NCI-H82 treated with DMSO at 0.1 percent for 48 hours (cell line): ENCODE measurements at regions not wholly inside any gene's neighbourhood (a gene's known extent, or its start where the extent isn't known, plus 50 kb on each side); places are given as distances from the start of the nearest gene placed in this dataset.
"Not testable (repeated sequence)": the region's sequence is repeated elsewhere in the genome, so short reads cannot be mapped to it uniquely, and the experiment has no call there.

Source experiments
- DNase-seq: peaks from one replicate; lab custom pipeline; 2025; ENCODE audit not compliant: unreplicated experiment; lab: John Stamatoyannopoulos, UW

DNA sequence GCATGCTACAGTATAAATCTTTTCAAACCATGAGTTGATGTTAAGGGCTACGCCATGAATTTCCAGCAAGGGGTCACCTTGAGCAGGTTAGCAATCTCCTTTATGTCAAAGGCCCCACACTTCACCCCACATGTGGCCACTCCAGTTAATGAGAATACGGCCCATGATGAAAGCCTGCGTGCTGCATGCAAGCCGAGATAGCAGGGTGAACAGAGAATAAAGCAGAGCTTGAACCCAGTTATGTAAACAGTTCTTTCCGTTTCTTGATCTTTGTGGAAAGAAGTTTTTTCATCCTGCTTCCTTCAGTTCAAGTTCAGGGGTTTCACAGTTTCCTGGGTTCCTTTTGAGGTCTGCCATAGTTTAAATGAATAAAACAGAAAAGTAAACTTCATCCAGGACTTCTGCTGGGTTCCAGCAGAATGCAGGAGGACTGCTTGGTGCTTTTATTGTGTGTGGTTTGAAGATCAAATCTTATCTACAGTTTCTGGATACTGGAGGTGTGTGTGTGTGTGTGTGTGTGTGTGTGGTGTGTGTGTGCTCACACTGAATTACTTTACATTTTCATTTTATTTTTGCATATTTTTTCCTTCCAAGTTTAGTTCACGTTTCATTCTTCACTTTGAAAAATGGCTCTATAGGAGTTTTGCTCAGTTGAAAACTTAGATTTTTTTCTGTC is 87.1 kb downstream of the HMHB1 start:
- no peak for DNase-seq

DNA sequence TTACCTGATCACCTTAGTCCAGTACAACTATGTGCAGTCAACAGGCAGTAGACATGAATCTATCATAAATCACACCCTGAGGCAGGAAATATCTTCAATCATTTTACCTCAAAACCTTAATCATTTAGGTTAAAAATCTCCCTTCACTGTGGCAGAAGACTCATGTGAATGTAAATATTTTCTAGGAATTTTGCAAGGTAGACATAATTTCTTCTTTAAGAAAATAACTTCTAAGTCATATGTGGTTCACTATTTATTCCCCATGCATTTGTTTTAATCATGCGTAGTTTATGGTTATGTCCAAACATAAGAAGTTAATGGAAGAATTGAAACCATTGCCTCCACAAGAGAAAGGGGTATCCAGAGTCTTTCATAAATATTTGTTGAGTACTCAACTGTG is 97.0 kb downstream of the HMHB1 start:
- no peak for DNase-seq

DNA sequence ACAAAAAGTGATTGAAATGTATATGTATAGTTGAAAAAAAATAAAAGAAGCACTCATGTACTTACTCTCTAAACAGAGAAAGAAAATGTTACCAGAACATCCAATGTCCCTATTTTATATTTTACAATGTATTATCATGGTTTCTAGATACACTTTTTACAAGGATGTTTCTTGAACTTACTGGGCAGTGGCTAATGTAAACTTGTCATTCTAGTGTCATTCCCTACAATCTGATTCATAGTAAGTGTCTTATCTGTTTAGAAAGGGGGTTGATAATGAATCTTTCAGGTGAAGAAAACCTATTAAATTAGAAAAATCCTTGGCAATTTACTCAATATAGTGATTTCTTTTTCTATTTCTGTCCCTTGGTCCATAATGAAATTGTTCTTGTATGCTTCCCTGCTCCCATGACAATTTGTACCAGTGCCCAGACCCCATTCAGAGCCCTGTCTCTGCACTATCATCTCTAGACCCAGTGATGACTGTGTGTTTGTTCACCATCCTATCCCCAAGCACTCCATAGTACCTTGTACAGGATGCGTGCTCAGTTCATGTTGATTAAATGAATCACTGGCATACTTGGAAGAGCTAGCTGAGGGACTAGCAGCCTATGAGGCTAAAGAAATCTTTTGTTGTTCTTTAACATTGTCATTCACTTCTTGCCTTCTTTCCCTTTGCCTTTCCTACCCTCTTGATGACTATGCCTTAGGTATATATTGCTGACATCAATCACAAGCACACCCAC is 101.2 kb downstream of the HMHB1 start:
- DNase-seq, result no peak

DNA sequence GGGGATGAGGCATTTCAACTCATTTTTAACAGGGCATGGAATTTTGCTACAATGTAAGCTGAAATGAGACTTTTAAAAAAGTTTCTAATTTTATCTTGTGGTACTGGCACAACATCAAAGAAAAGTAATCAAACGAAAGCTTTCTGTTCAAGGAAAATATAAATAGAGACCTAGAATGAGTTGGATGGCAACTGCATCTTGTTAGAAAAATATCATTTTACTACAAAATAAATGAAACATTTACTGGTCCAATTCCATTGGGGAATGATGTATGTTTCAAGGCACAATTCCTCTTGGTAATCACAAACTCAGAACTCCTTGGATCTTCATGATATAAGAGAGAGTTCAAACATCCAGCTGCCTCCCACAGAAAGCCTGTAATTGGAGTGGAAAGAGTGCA is 102.8 kb downstream of the HMHB1 start:
- DNase-seq, result no peak

DNA sequence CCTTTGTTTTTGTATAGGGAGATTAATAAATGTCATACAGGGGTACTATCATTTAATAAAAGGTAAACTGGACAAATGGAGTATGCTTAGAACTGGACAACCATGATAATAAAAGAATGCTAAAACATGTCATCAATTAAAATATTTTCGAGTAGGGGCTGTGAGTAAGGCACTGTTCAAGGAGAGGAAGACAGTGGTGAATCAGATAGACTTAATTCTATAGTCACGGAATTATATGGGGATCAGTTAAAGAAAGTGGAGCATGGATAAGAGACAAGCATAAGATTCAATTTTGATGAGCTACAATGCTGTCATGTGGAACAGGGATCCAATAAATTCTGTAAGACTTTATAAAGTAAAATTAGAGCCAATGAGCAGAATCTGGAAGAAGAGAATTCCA is 104.5 kb downstream of the HMHB1 start:
- no peak for DNase-seq

DNA sequence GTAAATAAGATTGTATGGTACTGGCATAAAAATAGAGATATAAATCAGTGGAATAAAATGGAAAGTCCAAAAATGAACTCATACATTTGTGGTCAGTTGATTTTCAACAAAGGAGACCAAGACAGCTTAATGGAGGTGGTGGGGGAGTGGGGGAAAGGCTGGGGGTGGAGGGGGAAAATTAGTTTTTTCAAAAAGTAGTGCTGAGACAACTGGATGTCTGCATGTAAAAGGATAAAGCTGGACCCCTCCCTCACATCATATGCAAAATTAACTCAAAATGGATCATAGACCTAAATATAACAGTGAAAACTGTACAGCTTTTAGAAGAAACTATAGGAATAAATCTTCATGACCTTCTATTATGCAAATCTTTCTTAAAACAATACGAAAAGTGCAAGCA is 107.0 kb downstream of the HMHB1 start:
- DNase-seq, result no peak

DNA sequence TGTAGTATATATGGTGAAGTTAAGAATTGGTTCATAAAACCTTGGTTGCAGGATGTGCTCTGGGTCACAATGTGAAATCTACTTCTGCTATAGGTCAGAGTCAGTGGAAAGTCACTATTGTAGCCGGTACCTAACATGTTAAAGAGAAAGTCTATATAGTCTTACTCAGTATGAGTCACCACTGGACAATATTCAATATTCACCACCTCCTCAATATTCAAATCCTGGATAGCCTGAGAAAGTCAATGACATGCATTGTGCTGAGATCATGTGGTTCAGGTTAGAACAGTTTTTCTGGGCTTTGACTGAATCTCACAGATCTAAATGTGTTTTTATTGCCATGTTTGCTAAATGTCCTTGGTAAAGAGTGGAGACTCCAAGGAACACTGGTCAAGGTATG is 108.8 kb downstream of the HMHB1 start:
- no peak for DNase-seq

DNA sequence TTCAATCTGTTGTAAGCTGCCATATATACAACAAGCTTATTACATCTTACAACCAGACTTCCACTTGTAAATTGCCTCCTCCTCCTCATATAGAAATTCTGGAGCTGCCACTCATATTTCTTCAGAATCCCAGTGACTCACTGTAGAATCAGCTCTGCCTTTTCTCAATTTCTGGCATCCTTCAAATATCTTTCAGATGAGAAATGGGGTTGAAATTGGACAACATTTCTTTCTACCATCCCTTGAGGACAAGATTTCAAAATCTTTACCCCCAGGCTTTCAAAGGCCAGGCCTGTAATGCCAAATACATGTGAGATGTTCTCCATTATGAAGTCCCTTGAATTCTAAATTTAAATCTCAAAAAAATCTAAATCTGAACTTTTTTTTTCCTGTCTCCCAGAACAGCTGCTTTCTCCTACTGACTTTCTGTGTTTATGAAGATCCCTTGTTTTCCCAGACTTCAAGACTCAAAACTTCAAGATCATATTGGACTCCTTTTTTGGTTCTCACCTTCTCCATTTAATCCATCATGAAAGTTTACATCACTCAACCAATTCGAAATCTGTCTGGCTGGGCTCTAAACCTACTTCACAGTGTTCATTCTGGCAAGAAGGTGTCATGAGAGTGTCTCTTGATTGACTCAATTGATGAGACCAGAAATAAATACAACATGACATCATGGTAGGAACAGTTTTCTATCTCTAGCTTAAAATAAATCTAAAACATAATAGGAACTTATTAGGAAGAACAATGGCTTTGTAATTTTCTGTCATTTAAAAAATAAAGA is 109.8 kb downstream of the HMHB1 start:
- DNase-seq, result no peak

DNA sequence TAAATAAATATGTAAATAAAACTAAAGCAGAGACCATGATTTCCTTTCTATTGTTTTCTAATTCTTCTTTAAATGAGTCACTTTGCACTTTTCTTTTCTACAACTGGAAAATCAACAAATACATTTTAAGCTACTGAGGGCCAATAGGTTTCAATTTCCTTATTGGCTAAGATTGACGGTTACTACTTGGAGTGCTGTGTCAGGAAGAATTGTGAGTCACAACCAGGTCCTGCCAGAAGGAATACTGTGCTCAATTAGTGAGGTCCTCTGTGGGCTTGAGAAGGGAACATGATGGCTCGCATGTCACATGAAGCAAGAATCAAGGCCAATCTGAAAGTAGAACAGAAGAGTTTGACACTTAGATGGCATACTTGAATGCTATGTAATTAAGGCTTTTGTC is 110.8 kb downstream of the HMHB1 start:
- DNase-seq, result no peak

DNA sequence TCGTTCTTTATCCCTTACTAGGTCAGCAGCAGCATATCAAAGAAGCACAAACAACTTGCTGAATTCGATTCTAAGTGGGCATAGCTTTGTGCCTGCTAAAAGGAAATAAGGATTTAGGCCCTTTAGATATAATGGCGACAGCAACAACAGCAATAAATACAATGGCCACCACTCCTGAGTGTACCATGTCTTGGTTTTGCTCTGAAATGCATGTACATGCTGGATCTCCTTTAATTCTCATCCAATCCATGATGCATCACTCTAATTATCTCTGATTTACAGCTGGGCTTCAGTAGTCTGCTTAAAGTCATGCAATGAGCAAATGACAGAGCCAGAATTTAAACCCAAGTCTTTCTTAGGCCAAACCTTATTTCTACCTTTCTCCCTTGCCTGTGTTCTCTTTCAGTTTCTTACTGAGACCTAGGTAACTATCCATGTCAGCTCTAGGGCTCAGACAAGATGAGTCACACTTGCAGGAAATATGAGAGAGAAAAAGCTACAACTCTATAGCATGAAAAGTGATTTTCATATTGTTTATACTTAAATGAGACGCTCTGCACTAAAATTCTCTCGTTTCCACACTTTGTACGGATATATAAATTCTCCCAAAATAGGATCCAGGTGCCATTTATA is 111.8 kb downstream of the HMHB1 start:
- DNase-seq, result no peak

DNA sequence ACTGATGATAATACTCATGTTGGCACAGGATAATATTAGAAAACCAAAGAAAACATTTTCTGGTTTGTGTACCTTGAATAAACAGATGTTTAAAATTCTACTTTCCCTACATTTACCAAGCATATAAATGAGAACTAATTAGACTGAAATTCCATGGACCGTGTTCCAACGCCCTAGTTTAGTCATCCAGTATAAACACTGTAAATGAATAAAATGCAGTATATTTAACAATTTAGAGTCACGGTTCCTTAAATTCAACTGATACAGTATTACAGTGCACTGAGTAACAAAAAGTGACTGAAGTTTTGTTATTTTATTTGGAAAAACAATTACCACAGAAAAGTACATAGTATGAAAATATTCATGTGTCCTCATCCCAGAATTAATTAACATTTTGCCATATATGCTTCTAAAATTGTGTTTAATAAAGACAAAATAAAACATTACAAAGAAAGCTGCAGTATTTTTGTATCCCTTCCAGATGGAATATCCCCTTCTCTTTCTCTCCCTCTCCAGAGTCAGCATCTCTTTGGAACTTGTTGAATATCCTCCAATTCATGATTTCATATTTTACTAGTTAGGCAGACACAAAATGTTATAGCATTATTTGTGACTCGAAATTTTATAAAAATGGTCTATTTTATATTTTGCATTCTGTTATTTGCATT is 112.5 kb downstream of the HMHB1 start:
- DNase-seq, result no peak

DNA sequence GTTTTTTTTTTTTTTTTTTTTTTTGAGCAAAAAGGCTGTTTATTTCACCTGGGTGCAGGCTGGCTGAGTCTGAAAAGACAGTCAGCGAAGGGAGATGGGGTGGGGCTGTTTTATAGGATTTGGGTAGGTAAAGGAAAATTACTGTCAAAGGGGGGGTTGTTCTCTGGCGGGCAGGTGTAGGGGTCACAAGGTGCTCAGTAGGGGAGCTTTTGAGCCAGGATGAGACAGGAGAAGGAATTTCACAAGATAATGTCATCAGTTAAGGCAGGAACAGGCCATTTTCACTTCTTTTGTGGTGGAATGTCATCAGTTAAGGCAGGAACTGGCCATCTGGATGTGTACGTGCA is 113.0 kb downstream of the HMHB1 start:
- DNase-seq, result not testable (repeated sequence)

DNA sequence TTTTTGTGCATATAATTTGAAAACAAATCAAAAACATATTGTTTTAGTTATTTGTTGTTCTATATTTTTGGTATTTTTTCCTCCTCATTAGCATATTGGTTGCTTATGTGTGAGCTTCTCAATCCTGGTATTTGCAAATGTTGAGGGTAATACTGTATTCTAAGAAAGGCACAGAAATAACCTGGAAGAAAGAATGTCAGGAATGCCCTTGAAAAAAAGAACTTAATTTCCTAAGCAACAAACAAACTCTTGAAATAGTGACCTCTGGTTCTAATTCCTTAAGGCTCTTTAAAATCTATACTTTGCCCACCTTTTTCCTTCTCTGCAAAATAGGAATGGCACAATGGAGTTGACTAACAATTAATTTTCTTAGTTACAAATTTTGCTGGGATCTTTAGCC is 117.5 kb downstream of the HMHB1 start:
- no peak for DNase-seq

DNA sequence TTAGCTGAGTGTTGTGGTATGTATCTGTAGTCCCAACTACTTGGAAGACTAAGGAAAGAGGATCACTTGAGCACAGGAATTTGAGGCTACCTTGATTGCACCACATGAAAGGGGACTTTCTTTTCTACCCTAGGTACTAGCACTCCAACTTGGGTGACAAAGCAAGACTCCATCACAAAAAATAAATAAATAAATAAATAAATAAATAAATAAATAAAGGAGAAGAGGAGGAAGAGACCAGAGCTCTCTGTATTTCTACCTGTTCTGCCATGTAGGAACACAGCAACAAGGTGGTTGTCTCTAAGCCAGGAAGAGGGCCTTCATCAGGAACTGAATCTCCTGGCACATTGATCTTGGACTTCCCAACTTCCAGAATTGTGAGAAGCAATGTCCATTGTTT is 118.6 kb downstream of the HMHB1 start:
- no peak for DNase-seq

DNA sequence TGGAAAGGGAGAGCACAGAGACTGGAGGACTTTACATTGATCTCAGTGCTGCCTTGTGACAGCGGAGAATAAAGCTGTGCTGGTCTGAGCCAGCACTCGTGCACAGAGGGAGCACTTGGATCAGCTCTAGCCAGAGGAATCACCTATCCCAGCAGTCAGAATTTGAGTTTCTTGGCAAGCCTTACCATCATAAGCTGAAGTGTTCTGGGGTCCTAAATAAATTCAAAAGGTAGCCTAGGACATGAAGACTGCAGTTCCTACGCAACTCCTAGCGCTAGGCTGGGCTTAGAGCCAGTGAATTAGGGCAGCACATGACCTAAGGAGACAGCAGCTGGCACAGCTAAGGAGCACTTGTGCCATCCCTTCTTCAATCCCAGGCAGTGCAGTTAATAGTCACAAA is 119.5 kb downstream of the HMHB1 start:
- DNase-seq, result no peak

DNA sequence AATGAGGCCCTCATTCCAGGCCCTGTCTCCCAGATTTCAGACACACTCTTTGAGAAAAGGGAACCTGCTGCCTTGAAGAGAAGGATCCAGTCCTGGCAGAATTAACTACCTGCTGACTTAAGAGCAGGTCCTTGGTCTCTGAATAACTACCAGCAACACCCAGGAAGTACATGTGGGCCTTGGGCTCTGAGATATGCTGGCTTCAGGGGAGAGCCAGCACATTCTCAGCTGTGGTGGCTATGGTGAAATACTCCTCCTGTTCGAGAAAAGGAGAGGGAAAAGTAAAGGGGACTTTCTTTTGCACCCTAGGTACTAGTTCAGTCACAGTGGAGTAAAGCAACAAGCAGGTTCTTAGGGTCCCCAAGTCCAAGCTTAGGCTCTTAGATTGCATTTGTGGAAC is 120.0 kb downstream of the HMHB1 start:
- DNase-seq, result no peak

DNA sequence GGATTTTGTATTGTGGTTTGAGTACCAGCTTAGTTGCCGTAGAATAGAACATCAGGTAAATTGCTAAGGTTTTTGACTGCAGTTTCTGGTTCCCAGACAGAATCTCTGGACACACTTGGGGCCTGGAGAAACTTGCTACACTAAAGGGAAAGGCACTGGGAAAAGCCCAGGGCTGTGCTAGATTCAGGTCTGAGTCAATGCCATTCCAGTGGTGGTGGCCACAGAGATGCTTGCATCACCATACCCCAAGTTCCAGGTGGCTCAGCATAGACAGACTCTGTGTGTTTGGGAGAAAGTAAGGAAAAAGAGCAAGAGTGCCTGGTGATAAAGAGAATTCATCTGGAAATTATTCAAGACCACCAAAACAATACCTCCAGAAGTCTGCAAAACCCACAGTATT is 120.6 kb downstream of the HMHB1 start:
- no peak for DNase-seq

DNA sequence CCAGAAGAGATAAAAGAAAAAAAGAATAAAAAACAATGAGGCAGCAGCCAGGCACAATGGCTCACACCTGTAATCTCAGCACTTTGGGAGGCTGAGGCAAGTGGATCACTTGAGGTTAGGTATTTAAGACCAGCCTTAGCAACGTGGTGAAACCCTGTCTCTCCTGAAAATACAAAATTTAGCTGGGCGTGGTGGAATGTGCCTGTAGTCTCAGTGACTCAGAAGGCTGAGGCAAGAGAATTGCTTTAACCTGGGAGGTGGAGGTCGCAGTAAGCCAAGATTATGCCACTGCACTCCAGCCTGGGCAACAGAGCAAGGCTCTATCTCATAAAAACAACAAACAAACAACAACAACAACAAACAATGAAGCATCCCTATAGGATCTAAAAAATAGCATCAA is 121.5 kb downstream of the HMHB1 start:
- no peak for DNase-seq

DNA sequence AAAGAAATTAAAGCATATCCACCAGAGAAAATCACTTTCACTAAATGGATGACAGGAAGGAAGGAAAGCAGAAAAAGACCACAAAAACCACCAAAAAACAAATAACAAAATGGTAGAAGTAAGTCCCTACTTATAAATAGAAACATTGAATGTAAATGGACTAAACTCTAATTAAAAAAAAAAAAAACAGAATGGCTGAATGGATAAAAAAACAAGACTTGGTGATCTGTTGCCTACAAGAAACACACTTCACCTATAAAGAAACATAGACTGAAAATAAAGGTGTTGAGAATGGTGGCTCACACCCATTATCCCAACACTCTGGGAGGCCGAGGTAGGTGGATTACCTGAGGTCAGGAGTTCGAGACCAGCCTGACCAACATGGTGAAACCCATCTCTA is 122.9 kb downstream of the HMHB1 start:
- no peak for DNase-seq

DNA sequence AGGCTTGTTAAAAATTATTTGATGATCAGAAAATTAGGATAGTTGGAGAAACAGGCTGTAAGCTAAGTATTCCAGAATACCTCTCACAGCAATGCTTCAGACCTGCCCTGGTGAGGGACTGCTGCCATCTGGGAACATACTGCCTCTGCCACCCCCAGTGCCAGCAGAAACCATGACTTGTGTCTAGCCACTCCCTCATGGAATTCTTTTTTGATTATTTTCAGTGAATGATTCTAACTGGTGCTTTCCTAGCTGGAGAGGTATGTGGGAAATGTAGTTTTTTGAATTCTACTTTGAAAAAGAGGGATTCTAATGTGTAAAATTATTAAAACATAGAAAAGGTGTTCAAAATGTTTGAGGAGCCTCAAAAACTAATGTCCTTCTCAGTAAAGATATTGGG is 126.3 kb downstream of the HMHB1 start:
- DNase-seq, result no peak

DNA sequence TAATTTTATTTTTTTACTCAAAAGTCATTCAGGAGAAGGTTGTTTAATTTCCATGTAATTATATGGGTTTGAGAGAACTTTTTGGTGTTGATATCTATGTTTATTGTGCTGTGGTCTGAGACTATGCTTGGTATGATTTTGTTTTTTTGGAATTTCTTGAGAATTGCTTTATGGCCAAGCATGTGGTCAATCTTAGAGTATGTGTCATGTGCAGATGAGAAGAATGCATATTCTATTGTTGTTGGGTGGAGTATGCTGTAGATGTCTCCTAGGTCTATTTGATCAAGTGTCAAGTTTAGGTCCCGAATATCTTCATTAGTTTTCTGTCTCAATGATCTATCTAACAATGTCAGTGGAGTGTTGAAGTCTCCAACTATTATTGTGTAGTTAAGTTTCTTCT is 134.9 kb downstream of the HMHB1 start:
- DNase-seq, result no peak
